HL-60 (cell line): ENCODE measurements at regions not wholly inside any gene's neighbourhood (a gene's known extent, or its start where the extent isn't known, plus 50 kb on each side); places are given as distances from the start of the nearest gene placed in this dataset.
"Not testable (repeated sequence)": the region's sequence is repeated elsewhere in the genome, so short reads cannot be mapped to it uniquely, and the experiment has no call there.

Experiments used
- DNase-seq, 2 experiments: peaks; one replicate each; pipeline ENCODE4 v3.0.0-alpha.2; 2010 to 2020; ENCODE audit warnings: low read depth in 1 of 2, low spot score in 1 of 2
- H3K27ac ChIP-seq: fragments of 250-450 bp; sonication (Bioruptor Pico); replicated peaks from 2 replicates; pipeline ENCODE4 v1.5.1; 2020; ENCODE audit warnings: mild to moderate bottlenecking, moderate library complexity
- H3K27me3 ChIP-seq: fragments of 250-450 bp; sonication (Bioruptor Pico); 2 replicates; pipeline ENCODE4 v1.5.1; 2021; ENCODE audit warnings: mild to moderate bottlenecking, moderate library complexity; ENCODE audit not compliant: insufficient read depth, poor library complexity, severe bottlenecking
- H3K4me3 ChIP-seq: replicated peaks from 2 replicates; pipeline ENCODE4 v1.5.1; 2011; ENCODE audit warnings: mild to moderate bottlenecking, control low read depth, low read length; ENCODE audit not compliant: insufficient read depth
- GABPA ChIP-seq: IDR thresholded peaks from 2 replicates; pipeline ENCODE4 v1.6.1; 2012; ENCODE audit warnings: low read depth
- POLR2AphosphoS5 ChIP-seq: IDR thresholded peaks from 2 replicates; pipeline ENCODE4 v1.6.1; 2012; ENCODE audit warnings: low read depth
- REST ChIP-seq: IDR thresholded peaks from 2 replicates; pipeline ENCODE4 v1.6.1; 2012; ENCODE audit warnings: low read depth; ENCODE audit not compliant: insufficient replicate concordance
- SPI1 ChIP-seq: IDR thresholded peaks from 2 replicates; pipeline ENCODE4 v1.6.1; 2012; ENCODE audit warnings: low read depth, mild to moderate bottlenecking, borderline replicate concordance
- TF ChIP-seq, protein P1 (sequence below): IDR thresholded peaks from one replicate; pipeline ENCODE4 v1.5.1; 2011; ENCODE audit warnings: low read length, control low read depth, inconsistent platforms; ENCODE audit not compliant: insufficient read depth

DNA sequence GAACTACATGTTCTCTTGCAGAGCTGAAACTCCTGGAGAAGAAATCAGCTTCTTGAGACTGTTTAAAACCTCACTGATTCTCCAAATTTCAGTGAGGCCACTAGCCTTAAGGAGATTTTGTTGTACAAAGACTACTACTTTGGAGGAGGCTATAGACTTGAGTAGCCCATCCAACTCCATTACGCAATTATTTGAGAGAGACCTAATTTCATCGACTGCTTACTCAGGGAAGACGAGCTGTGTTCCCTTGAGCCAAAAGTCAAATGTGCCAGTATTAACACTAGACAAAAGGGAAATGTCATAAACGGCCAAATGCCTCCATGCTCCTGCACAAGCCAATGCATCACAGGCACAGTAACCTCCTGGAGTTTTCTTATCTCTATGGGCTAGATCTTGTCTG is 182.8 kb upstream of the SESN3 start:
- H3K27ac ChIP-seq, result no peak overlapping the region
- H3K27me3 ChIP-seq, result no peaks in the 10 kb centered on the region
- no peak overlapping the region for H3K4me3 ChIP-seq
- TF ChIP-seq POLR2AphosphoS5, result no peak
- no peak for TF ChIP-seq GABPA
- TF ChIP-seq, protein P1, sequence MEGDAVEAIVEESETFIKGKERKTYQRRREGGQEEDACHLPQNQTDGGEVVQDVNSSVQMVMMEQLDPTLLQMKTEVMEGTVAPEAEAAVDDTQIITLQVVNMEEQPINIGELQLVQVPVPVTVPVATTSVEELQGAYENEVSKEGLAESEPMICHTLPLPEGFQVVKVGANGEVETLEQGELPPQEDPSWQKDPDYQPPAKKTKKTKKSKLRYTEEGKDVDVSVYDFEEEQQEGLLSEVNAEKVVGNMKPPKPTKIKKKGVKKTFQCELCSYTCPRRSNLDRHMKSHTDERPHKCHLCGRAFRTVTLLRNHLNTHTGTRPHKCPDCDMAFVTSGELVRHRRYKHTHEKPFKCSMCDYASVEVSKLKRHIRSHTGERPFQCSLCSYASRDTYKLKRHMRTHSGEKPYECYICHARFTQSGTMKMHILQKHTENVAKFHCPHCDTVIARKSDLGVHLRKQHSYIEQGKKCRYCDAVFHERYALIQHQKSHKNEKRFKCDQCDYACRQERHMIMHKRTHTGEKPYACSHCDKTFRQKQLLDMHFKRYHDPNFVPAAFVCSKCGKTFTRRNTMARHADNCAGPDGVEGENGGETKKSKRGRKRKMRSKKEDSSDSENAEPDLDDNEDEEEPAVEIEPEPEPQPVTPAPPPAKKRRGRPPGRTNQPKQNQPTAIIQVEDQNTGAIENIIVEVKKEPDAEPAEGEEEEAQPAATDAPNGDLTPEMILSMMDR, result no peak
- no peak for TF ChIP-seq REST
- no peak for TF ChIP-seq SPI1
- no peak for DNase-seq

DNA sequence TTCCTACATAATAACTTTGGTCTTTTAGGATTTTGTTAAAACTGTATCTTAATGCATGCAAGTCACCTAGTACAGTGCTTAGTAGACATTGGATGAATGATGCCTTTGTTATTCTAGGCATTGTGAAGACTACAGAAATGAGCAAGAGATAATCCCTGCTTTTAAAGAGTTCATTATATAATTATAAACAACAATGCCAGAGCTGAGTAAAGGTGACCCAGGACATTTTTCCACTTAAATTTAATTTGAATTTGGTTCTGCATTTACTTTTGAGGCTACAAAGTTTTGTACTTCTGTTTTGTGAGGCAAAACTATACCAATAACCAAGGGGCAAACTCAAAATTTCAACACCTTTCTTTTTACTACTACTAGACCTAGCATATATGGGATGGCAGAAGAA is 182.0 kb upstream of the SESN3 start:
- Histone ChIP-seq H3K27ac (no peak overlapping the region), H3K4me3 (no peak overlapping the region), H3K27me3 (no peaks in the 10 kb centered on the region)
- DNase-seq, result no peak
- no peak for TF ChIP-seq REST
- TF ChIP-seq, protein P1, result no peak
- TF ChIP-seq POLR2AphosphoS5, result no peak
- TF ChIP-seq SPI1, result no peak
- no peak for TF ChIP-seq GABPA

DNA sequence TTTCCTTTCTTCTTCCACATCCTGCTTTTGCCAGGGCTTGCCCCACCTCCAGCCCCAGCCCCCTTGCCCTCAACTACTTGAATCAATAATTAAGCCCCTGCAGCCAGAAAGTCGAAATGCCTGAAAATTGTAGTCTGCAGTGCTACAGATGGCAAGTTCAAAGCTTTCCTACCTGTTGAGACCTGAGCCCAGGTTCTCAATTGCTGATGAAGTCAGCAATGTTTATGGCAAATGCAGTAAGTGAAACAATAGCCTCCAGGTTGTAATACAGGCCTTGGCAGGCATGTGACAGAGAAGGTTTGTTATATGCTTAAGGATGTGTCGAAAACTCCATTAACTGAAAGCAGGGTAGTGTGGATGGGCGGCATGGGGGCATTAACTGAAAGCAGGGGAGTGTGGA is 181.1 kb upstream of the SESN3 start:
- TF ChIP-seq SPI1, result no peak
- TF ChIP-seq GABPA, result no peak
- H3K4me3 ChIP-seq, result no peak overlapping the region
- no peak overlapping the region for H3K27ac ChIP-seq
- no peaks in the 10 kb centered on the region for H3K27me3 ChIP-seq
- no peak for DNase-seq

- not testable (repeated sequence) for H3K27ac ChIP-seq, DNase-seq, H3K4me3 ChIP-seq, H3K27me3 ChIP-seq
Measured at GRCh38 chr11:95410707-95411106, 179.7 kb upstream of the SESN3 start.

GRCh38 chr11:95406271-95406670 is 175.3 kb upstream of the SESN3 start:
- no peaks in the 10 kb centered on the region for H3K27me3 ChIP-seq
- no peak overlapping the region for H3K4me3 ChIP-seq
- no peak for DNase-seq
- TF ChIP-seq GABPA (no peak), POLR2AphosphoS5 (no peak), REST (no peak), SPI1 (no peak)
- TF ChIP-seq, protein P1, result no peak
- H3K27ac ChIP-seq, result no peak overlapping the region
